ENCODE measurements at regions not wholly inside any gene's neighbourhood (a gene's known extent, or its start where the extent isn't known, plus 50 kb on each side); places are given as distances from the start of the nearest gene placed in this dataset.
"Not testable (repeated sequence)": the region's sequence is repeated elsewhere in the genome, so short reads cannot be mapped to it uniquely, and the experiment has no call there.

GRCh38 chr2:22454826-22455485, 930.0 kb upstream of the KLHL29 start:
- TF ChIP-seq, protein P1, sequence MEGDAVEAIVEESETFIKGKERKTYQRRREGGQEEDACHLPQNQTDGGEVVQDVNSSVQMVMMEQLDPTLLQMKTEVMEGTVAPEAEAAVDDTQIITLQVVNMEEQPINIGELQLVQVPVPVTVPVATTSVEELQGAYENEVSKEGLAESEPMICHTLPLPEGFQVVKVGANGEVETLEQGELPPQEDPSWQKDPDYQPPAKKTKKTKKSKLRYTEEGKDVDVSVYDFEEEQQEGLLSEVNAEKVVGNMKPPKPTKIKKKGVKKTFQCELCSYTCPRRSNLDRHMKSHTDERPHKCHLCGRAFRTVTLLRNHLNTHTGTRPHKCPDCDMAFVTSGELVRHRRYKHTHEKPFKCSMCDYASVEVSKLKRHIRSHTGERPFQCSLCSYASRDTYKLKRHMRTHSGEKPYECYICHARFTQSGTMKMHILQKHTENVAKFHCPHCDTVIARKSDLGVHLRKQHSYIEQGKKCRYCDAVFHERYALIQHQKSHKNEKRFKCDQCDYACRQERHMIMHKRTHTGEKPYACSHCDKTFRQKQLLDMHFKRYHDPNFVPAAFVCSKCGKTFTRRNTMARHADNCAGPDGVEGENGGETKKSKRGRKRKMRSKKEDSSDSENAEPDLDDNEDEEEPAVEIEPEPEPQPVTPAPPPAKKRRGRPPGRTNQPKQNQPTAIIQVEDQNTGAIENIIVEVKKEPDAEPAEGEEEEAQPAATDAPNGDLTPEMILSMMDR (IDR thresholded peaks at IDR 0.05; ENCODE audit: insufficient read depth, low read length) = no peak
- DNase-seq (ENCODE audit: low read depth) = no peak
- no peak overlapping the region for H3K4me3 ChIP-seq (ENCODE audit: low read depth, low read length)

DNA sequence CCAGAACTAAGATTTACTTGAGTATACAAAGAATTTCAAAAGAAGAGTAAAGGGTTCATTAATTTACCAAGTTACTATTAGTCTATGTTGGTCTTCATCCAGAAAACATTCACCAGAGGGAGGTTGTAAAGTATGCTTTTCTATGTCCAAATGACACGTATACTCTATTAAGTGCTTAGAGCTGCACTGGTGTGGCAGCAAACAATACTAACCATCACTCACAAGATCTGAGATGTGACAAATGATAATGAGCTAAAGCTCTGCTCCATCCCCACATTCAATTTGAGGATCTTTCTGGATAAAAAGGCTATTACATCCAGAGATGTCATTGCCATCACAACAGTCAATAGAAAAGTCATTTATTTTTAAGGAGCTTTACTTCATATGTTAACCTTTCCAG, 926.5 kb upstream of the KLHL29 start:
- H3K4me3 ChIP-seq (ENCODE audit: low read depth, low read length) = no peak overlapping the region
- TF ChIP-seq, protein P1 (IDR thresholded peaks at IDR 0.05; ENCODE audit: insufficient read depth, low read length) = no peak
- no peak for DNase-seq (ENCODE audit: low read depth)

DNA sequence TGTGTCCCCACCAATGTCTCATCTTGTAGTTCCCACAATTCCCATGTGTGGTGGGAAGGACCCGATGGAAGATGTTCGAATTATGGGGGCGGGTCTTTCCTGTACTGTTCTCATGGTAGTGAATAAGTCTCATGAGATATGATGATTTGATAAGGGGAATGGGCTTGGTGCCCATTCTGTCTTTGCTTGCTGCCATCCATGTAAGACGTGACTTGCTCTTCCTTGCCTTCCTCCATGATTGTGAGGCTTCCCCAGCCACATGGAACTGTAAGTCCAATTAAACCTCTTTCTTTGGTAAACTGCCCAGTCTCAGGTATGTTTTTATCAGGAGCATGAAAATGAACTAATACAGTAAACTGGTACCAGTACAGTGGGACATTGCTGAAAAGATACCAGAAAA, 909.9 kb upstream of the KLHL29 start:
- H3K4me3 ChIP-seq (ENCODE audit: low read depth, low read length); DNase-seq (ENCODE audit: low read depth): not testable (repeated sequence)

DNA sequence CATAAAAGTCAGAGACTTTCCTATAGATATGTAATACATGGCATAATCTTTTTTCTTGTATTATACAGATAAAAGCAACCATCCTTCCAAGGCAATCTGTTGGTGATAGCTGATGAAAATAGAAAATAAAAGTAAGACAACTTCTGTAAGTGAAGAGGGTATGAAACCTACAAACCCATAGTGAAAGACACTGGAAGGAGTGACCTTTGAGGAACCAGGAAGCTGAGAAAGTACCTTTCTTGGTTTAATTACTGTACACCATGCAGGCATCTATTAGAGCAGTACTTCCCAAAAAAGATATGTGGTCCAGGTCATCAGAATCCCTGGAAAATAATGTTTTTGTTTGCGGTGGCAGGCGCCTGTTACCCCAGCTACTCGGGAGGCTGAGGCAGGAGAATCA, 906.6 kb upstream of the KLHL29 start:
- no peak overlapping the region for H3K4me3 ChIP-seq (ENCODE audit: low read depth, low read length)
- DNase-seq (ENCODE audit: low read depth) = no peak
- TF ChIP-seq, protein P1 (IDR thresholded peaks at IDR 0.05; ENCODE audit: insufficient read depth, low read length) = no peak

GRCh38 chr2:22481486-22482259, 903.3 kb upstream of the KLHL29 start:
- TF ChIP-seq, protein P1 (IDR thresholded peaks at IDR 0.05; ENCODE audit: insufficient read depth, low read length) = no peak
- DNase-seq (ENCODE audit: low read depth) = no peak
- no peak overlapping the region for H3K4me3 ChIP-seq (ENCODE audit: low read depth, low read length)

- DNase-seq (ENCODE audit: low read depth) = no peak
- no peak overlapping the region for H3K4me3 ChIP-seq (ENCODE audit: low read depth, low read length)
- TF ChIP-seq, protein P1 (IDR thresholded peaks at IDR 0.05; ENCODE audit: insufficient read depth, low read length) = no peak
Measured at GRCh38 chr2:22483036-22483435, 901.9 kb upstream of the KLHL29 start.

GRCh38 chr2:22485486-22485885, 899.5 kb upstream of the KLHL29 start:
- DNase-seq (ENCODE audit: low read depth) = no peak
- H3K4me3 ChIP-seq (ENCODE audit: low read depth, low read length) = no peak overlapping the region
- TF ChIP-seq, protein P1 (IDR thresholded peaks at IDR 0.05; ENCODE audit: insufficient read depth, low read length) = no peak

Data from fibroblast of the aortic adventitia (primary cell).